ENCODE measurements at regions not wholly inside any gene's neighbourhood (a gene's known extent, or its start where the extent isn't known, plus 50 kb on each side); places are given as distances from the start of the nearest gene placed in this dataset.
A peak's percentile ranks its signal among the peaks of the same experiment; 100 is the strongest.

DNA sequence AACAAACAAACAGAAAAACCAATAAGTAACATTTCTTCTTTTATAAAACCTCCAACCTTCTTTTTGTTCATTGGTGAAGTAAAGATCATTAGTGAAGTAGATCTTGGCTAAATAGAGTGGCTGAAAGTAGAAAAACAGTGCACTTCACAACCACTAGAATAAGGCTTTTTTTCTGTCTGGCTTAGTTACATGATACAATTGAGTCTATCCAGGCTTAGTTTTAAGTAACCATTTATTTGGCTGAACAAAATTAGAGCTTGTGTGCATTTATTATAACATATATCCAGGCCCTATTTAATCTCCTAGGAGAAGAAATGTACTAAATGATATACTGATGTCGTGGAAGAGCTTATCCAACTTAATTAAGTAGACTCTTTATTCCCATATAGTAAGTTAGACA is 65.8 kb upstream of the STK38L start:
- intact Hi-C loops (cut with DNase I; ENCODE audit: low total_unique reads), result no loop called here
- H3K27me3 ChIP-seq, result no peaks in the 10 kb centered on the region
- H3K4me3 ChIP-seq, result no peak overlapping the region
- no peaks in the 10 kb centered on the region for H3K9me3 ChIP-seq
- peaks cover 0 to 25% (median 7%) of the 10 kb centered on the region in 4 donors for H3K4me1 ChIP-seq
- no peaks in the 10 kb centered on the region for H3K36me3 ChIP-seq
- no peak for TF ChIP-seq POLR2A (IDR thresholded peaks at IDR 0.05)
- TF ChIP-seq POLR2AphosphoS5 (IDR thresholded peaks at IDR 0.05), result peak in 1 of 3 donors; percentile 19
- peak overlapping the region; percentile 51 to 80 (median 63) for H3K27ac ChIP-seq
- DNase-seq, result no peak
- in situ Hi-C loops (cut with MboI; ENCODE audit: low pct_ligation_motif_present in 1 of 4, low pct_unique_long_range_greater_than_20kb in 1 of 4, low sequenced_read_pairs in 3 of 4), result no loop called here
- WGBS, 2 donors (ENCODE audit: low coverage in 1 of 2), result 57 to 80% methylated on average over 1 of the region's 1 CpG

GRCh38 chr12:27178723-27179399 is 65.2 kb upstream of the STK38L start:
- TF ChIP-seq POLR2AphosphoS5 (IDR thresholded peaks at IDR 0.05) (no peak), POLR2A (IDR thresholded peaks at IDR 0.05) (no peak), EP300 (IDR thresholded peaks at IDR 0.05; ENCODE audit: low read depth) (no peak)
- TF ChIP-seq, protein P1, sequence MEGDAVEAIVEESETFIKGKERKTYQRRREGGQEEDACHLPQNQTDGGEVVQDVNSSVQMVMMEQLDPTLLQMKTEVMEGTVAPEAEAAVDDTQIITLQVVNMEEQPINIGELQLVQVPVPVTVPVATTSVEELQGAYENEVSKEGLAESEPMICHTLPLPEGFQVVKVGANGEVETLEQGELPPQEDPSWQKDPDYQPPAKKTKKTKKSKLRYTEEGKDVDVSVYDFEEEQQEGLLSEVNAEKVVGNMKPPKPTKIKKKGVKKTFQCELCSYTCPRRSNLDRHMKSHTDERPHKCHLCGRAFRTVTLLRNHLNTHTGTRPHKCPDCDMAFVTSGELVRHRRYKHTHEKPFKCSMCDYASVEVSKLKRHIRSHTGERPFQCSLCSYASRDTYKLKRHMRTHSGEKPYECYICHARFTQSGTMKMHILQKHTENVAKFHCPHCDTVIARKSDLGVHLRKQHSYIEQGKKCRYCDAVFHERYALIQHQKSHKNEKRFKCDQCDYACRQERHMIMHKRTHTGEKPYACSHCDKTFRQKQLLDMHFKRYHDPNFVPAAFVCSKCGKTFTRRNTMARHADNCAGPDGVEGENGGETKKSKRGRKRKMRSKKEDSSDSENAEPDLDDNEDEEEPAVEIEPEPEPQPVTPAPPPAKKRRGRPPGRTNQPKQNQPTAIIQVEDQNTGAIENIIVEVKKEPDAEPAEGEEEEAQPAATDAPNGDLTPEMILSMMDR (IDR thresholded peaks at IDR 0.05), result no peak
- no peak for DNase-seq
- peak overlapping the region; percentile 51 to 80 (median 63) for H3K27ac ChIP-seq
- no peaks in the 10 kb centered on the region for H3K27me3 ChIP-seq
- intact Hi-C loops (cut with DNase I; ENCODE audit: low total_unique reads) (no loop called here), in situ Hi-C loops (cut with MboI; ENCODE audit: low pct_ligation_motif_present in 1 of 4, low pct_unique_long_range_greater_than_20kb in 1 of 4, low sequenced_read_pairs in 3 of 4) (no loop called here)
- 65 to 79% methylated on average over 2 of the region's 2 CpGs for WGBS, 2 donors (ENCODE audit: low coverage in 1 of 2)
- H3K36me3 ChIP-seq, result no peaks in the 10 kb centered on the region
- H3K4me1 ChIP-seq, result peaks cover 0 to 25% (median 7%) of the 10 kb centered on the region in 4 donors
- no peak overlapping the region for H3K4me3 ChIP-seq
- H3K9me3 ChIP-seq, result no peaks in the 10 kb centered on the region

DNA sequence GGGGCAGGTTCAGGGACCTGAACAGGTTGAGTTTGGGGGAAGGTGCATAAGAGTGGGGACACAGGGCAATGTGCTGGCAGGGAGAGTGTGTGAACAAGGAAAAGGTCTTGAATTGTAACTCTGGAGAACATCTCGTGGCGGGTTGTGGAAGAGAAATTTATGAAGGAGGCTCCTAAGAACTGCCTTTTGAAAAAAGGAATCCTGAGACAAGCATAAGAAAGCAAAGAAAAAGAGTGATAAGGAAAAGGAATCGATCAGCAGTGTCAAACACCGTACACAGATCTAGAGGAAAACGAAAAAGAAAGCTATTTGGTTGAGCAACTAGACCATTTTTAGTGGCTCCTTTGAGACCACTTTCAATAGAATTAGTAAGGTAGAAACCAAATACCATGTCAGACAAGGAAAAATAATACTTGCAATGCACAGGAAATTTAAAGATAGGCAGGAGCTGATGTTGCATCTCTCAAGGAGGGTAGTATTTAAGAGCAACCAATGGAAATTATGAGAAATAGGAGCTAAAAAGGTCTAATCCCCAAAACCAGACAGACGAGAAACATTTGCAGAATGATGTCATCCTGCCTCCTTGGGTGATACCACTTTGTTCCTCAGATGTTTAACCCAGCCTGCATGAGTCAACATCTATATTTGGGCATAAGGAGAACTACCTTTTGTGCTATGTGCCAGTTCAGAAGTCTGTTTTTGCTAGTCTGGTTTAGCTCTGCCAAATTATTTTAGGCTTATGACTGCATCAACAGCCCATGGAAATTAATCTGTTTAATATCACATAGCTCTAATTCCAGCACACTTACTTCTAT is 64.5 kb upstream of the STK38L start:
- H3K27me3 ChIP-seq, result no peaks in the 10 kb centered on the region
- TF ChIP-seq, protein P1 (IDR thresholded peaks at IDR 0.05), result no peak
- peak; percentile 31 to 86 (median 78) for TF ChIP-seq POLR2AphosphoS5 (IDR thresholded peaks at IDR 0.05)
- peak; percentile 78 for TF ChIP-seq EP300 (IDR thresholded peaks at IDR 0.05; ENCODE audit: low read depth)
- no peak for TF ChIP-seq POLR2A (IDR thresholded peaks at IDR 0.05)
- H3K27ac ChIP-seq, result peak overlapping the region; percentile 51 to 80 (median 63)
- H3K36me3 ChIP-seq, result no peaks in the 10 kb centered on the region
- no peak overlapping the region for H3K4me3 ChIP-seq
- intact Hi-C loops (cut with DNase I; ENCODE audit: low total_unique reads), result no loop called here
- H3K4me1 ChIP-seq, result peaks cover 0 to 25% (median 7%) of the 10 kb centered on the region in 4 donors
- no peak for DNase-seq
- WGBS, 2 donors (ENCODE audit: low coverage in 1 of 2), result 53 to 64% methylated on average over 5 to 6 of the region's 6 CpGs
- in situ Hi-C loops (cut with MboI; ENCODE audit: low pct_ligation_motif_present in 1 of 4, low pct_unique_long_range_greater_than_20kb in 1 of 4, low sequenced_read_pairs in 3 of 4), result no loop called here
- no peaks in the 10 kb centered on the region for H3K9me3 ChIP-seq

- H3K9me3 ChIP-seq, result no peaks in the 10 kb centered on the region
- no peaks in the 10 kb centered on the region for H3K27me3 ChIP-seq
- in situ Hi-C loops (cut with MboI; ENCODE audit: low pct_ligation_motif_present in 1 of 4, low pct_unique_long_range_greater_than_20kb in 1 of 4, low sequenced_read_pairs in 3 of 4) (no loop called here), intact Hi-C loops (cut with DNase I; ENCODE audit: low total_unique reads) (no loop called here)
- H3K27ac ChIP-seq, result peak overlapping the region; percentile 50 to 80 (median 63)
- no peak for TF ChIP-seq EP300 (IDR thresholded peaks at IDR 0.05; ENCODE audit: low read depth)
- TF ChIP-seq POLR2AphosphoS5 (IDR thresholded peaks at IDR 0.05), result no peak
- TF ChIP-seq POLR2A (IDR thresholded peaks at IDR 0.05), result no peak
- TF ChIP-seq, protein P1 (IDR thresholded peaks at IDR 0.05), result no peak
- no peak for DNase-seq
- H3K4me1 ChIP-seq, result peaks cover 0 to 31% (median 8%) of the 10 kb centered on the region in 4 donors
- WGBS, 2 donors (ENCODE audit: low coverage in 1 of 2), result 78% methylated on average over 3 of the region's 3 CpGs
- no peak overlapping the region for H3K4me3 ChIP-seq
- no peaks in the 10 kb centered on the region for H3K36me3 ChIP-seq
These were observed 63.1 kb upstream of the STK38L start for GRCh38 chr12:27180906-27181505.

All from transverse colon (tissue), 4 donors.